GM12878 (cell line): ENCODE measurements at regions not wholly inside any gene's neighbourhood (a gene's known extent, or its start where the extent isn't known, plus 50 kb on each side); places are given as distances from the start of the nearest gene placed in this dataset.

Source experiments
- ATAC-seq: fragments of 200-7000 bp; cut with Tn5 transposase; 3 replicates; pipeline ENCODE4 v1.9.1; 2020; ENCODE audit warnings: mild to moderate bottlenecking, moderate library complexity
- BruUV-seq: library from RNA; stranded (reverse); fragments of 400-500 nt; replicated peaks from 2 replicates; lab custom pipeline; 2021; lab: Mats Ljungman, UMichigan
- CTCF ChIA-PET: fragments of 300-600 bp; sonication (Branson Sonifier 250); formaldehyde crosslinking; extraction: SDS; loops from one replicate; lab custom pipeline; 2021; ENCODE audit warnings: inconsistent platforms; lab: Yijun Ruan, JAX
- POLR2A ChIA-PET: fragments of 350-600 bp; formaldehyde crosslinking; extraction: SDS; loops from one replicate; lab custom pipeline; 2021; ENCODE audit warnings: inconsistent platforms; lab: Charles Lee
- RAD21 ChIA-PET: fragments of 300-600 bp; sonication (Branson Sonifier 250); formaldehyde crosslinking; loops from one replicate; lab custom pipeline; 2023; ENCODE audit warnings: antibody characterized with exemption; ENCODE audit not compliant: unreplicated experiment; lab: Charles Lee
- SMC1A ChIA-PET: fragments of 300-600 bp; sonication (Branson Sonifier 250); formaldehyde crosslinking; loops from one replicate; lab custom pipeline; 2023; ENCODE audit not compliant: unreplicated experiment, uncharacterized antibody; lab: Charles Lee
- DNase-seq: peaks from one replicate; pipeline ENCODE4 v3.0.0-alpha.2; 2011; ENCODE audit warnings: low read depth, low spot score
- FAIRE-seq: peaks from 3 replicates; lab custom pipeline; 2011; peaks lifted over from hg19 to GRCh38; lab: Jason Lieb, UNC
- H2AFZ ChIP-seq: 2 replicates; pipeline ENCODE4 v1.6.0; 2011; ENCODE audit warnings: low read depth, low read length, control low read depth; ENCODE audit not compliant: control insufficient read depth
- H3K27ac ChIP-seq: 2 replicates; pipeline ENCODE4 v1.5.1; 2011; ENCODE audit warnings: control low read depth; ENCODE audit not compliant: control insufficient read depth, insufficient read depth
- H3K27me3 ChIP-seq, 2 experiments: replicated peaks in 1 of 2; 2 replicates each; pipeline versions ENCODE4 v1.6.0 to v1.6.1; 2011; ENCODE audit warnings: low read length in 1 of 2; ENCODE audit not compliant: control insufficient read depth in 2 of 2, insufficient read depth in 2 of 2
- H3K36me3 ChIP-seq, 2 experiments: 2 replicates each; pipeline ENCODE4 v1.5.1; 2011; ENCODE audit warnings: low read length in 1 of 2; ENCODE audit not compliant: control insufficient read depth in 2 of 2, insufficient read depth in 2 of 2
- H3K4me1 ChIP-seq: 2 replicates; pipeline ENCODE4 v1.6.1; 2011; ENCODE audit warnings: mild to moderate bottlenecking, low read length, moderate library complexity, mixed read lengths; ENCODE audit not compliant: control insufficient read depth, insufficient read depth
- H3K4me2 ChIP-seq: 2 replicates; pipeline ENCODE4 v1.6.0; 2011; ENCODE audit warnings: control low read depth; ENCODE audit not compliant: control insufficient read depth, insufficient read depth
- H3K4me3 ChIP-seq: fragments of 200-600 bp; sonication (generic); 2 replicates; pipeline ENCODE4 v1.5.1; 2016
- H3K79me2 ChIP-seq: 2 replicates; pipeline ENCODE4 v1.6.0; 2011; ENCODE audit warnings: low read length; ENCODE audit not compliant: control insufficient read depth, insufficient read depth
- H3K9ac ChIP-seq: 2 replicates; pipeline ENCODE4 v1.8.0; 2011; ENCODE audit warnings: low read length, control low read depth, mixed read lengths; ENCODE audit not compliant: control insufficient read depth, insufficient read depth
- H3K9me3 ChIP-seq: replicated peaks from 3 replicates; pipeline ENCODE4 v1.5.1; 2011; ENCODE audit warnings: mild to moderate bottlenecking, low read length; ENCODE audit not compliant: control insufficient read depth, insufficient read depth
- H4K20me1 ChIP-seq: 2 replicates; pipeline ENCODE4 v1.6.0; 2011; ENCODE audit not compliant: control insufficient read depth, insufficient read depth
- BCL11A ChIP-seq: IDR thresholded peaks from 2 replicates; pipeline ENCODE4 v1.6.1; 2011; ENCODE audit warnings: low read depth, low read length
- BMI1 ChIP-seq: fragments of 450-650 bp; IDR thresholded peaks from 2 replicates; pipeline ENCODE4 v1.6.1; 2016; ENCODE audit warnings: mild to moderate bottlenecking, moderate library complexity, borderline replicate concordance
- BRCA1 ChIP-seq: IDR thresholded peaks from 2 replicates; pipeline ENCODE4 v1.6.1; 2011; ENCODE audit warnings: low read depth, low read length, improper control_type of control experiment
- KAT2A ChIP-seq: conservative IDR thresholded peaks from 2 replicates; pipeline ENCODE4 v1.6.1; 2011; ENCODE audit warnings: low read depth, low read length; ENCODE audit not compliant: control insufficient read depth
- MTA3 ChIP-seq: IDR thresholded peaks from 2 replicates; pipeline ENCODE4 v1.6.1; 2012; ENCODE audit warnings: low read length, inconsistent platforms, borderline replicate concordance
- NFYA ChIP-seq: IDR thresholded peaks from 2 replicates; pipeline ENCODE4 v1.6.1; 2011; ENCODE audit warnings: low read depth, mild to moderate bottlenecking, low read length, improper control_type of control experiment, borderline replicate concordance
- NKRF ChIP-seq: fragments of 450-650 bp; conservative IDR thresholded peaks from 2 replicates; pipeline ENCODE4 v1.6.1; 2017; ENCODE audit warnings: mild to moderate bottlenecking, moderate library complexity
- RAD21 ChIP-seq: IDR thresholded peaks from 2 replicates; pipeline ENCODE4 v1.6.1; 2011; ENCODE audit warnings: mild to moderate bottlenecking, low read depth, low read length, moderate library complexity; ENCODE audit not compliant: insufficient read depth
- SMAD1 ChIP-seq: fragments of 450-650 bp; IDR thresholded peaks from 2 replicates; pipeline ENCODE4 v1.6.1; 2018; ENCODE audit warnings: mild to moderate bottlenecking, low read depth; ENCODE audit not compliant: partially characterized antibody
- SREBF2 ChIP-seq: IDR thresholded peaks from 2 replicates; pipeline ENCODE4 v1.6.1; 2012; ENCODE audit warnings: mild to moderate bottlenecking, low read length
- SUPT20H ChIP-seq: IDR thresholded peaks from 2 replicates; pipeline ENCODE4 v1.6.1; 2011; ENCODE audit warnings: low read depth, mild to moderate bottlenecking, low read length, moderate library complexity, borderline replicate concordance; ENCODE audit not compliant: control insufficient read depth
- TCF7 ChIP-seq: IDR thresholded peaks from 2 replicates; pipeline ENCODE4 v1.6.1; 2014; ENCODE audit warnings: antibody characterized with exemption, borderline replicate concordance
- WGBS: methylation state at CpG from one replicate; pipeline ENCODE4 v1.1.6; 2016; ENCODE audit warnings: low lambda C conversion rate; ENCODE audit not compliant: insufficient replicate concordance, insufficient coverage; ENCODE audit errors: missing lambda C conversion rate; 5-methylcytosine and 5-hydroxymethylcytosine counted together
- in situ Hi-C: fragments of 300-500 bp; cut with MboI; formaldehyde crosslinking; loops from 9 replicates; pipeline ENCODE4 v1.14.3; 2018; ENCODE audit warnings: mixed read lengths
- intact Hi-C: fragments of 100-400 bp; cut with micrococcal nuclease; formaldehyde crosslinking; loops from one replicate; pipeline ENCODE4 v1.14.2; 2022; ENCODE audit not compliant: unreplicated experiment

GRCh38 chr2:146365041-146365440, 1479.8 kb upstream of the ACVR2A start:
- FAIRE-seq: no peak
- TF ChIP-seq BCL11A (no peak), NFYA (no peak), SREBF2 (no peak)
- Histone ChIP-seq H3K9me3 (no peaks in the 10 kb centered on the region), H3K9ac (no peak overlapping the region), H3K27me3 (no peaks in the 10 kb centered on the region), H3K4me3 (no peak overlapping the region), H4K20me1 (no peaks in the 10 kb centered on the region), H3K27ac (no peak overlapping the region), H3K36me3 (no peaks in the 10 kb centered on the region), H3K79me2 (no peaks in the 10 kb centered on the region), H2AFZ (no peak overlapping the region), H3K4me2 (no peak overlapping the region), H3K4me1 (no peaks in the 10 kb centered on the region)
- 37% methylated on average over 1 of the region's 1 CpG for WGBS
- ChIA-PET CTCF (no interaction called here), POLR2A (no interaction called here), SMC1A (no interaction called here), RAD21 (no interaction called here)
- DNase-seq: no peak
- no peak for ATAC-seq
- in situ Hi-C loops: no loop called here
- intact Hi-C loops: no loop called here
- no TSS peak for BruUV-seq

- H3K4me3 ChIP-seq: no peak overlapping the region
- TF ChIP-seq SMAD1 (no peak), TCF7 (no peak), BMI1 (no peak), KAT2A (no peak), NKRF (no peak), BRCA1 (no peak), MTA3 (no peak), SUPT20H (no peak), SREBF2 (no peak), RAD21 (no peak)
- in situ Hi-C loops (no loop called here), intact Hi-C loops (no loop called here)
- DNase-seq (no peak), ATAC-seq (no peak), FAIRE-seq (no peak)
- BruUV-seq: no TSS peak
- POLR2A ChIA-PET: no interaction called here
- H3K79me2 ChIP-seq: no peaks in the 10 kb centered on the region
- 0% methylated on average over 1 of the region's 1 CpG for WGBS
- no peaks in the 10 kb centered on the region for H3K27me3 ChIP-seq
- SMC1A ChIA-PET: no interaction called here
- H3K27ac ChIP-seq: no peak overlapping the region
- no peak overlapping the region for H2AFZ ChIP-seq
- H3K36me3 ChIP-seq: no peaks in the 10 kb centered on the region
- H3K9ac ChIP-seq: no peak overlapping the region
- H3K4me1 ChIP-seq: no peaks in the 10 kb centered on the region
- CTCF ChIA-PET: no interaction called here
- RAD21 ChIA-PET: no interaction called here
- no peaks in the 10 kb centered on the region for H3K9me3 ChIP-seq
- H4K20me1 ChIP-seq: no peaks in the 10 kb centered on the region
- H3K4me2 ChIP-seq: no peak overlapping the region
These were observed 1481.1 kb upstream of the ACVR2A start for GRCh38 chr2:146363731-146364130.
